GM21529 (cell line): ENCODE measurements at regions not wholly inside any gene's neighbourhood (a gene's known extent, or its start where the extent isn't known, plus 50 kb on each side); places are given as distances from the start of the nearest gene placed in this dataset.
"Not testable (repeated sequence)": the region's sequence is repeated elsewhere in the genome, so short reads cannot be mapped to it uniquely, and the experiment has no call there.

Source experiments
- ATAC-seq: cut with Tn5 transposase; IDR thresholded peaks from one replicate; pipeline ENCODE4 v1.9.1; 2021; ENCODE audit not compliant: unreplicated experiment

DNA sequence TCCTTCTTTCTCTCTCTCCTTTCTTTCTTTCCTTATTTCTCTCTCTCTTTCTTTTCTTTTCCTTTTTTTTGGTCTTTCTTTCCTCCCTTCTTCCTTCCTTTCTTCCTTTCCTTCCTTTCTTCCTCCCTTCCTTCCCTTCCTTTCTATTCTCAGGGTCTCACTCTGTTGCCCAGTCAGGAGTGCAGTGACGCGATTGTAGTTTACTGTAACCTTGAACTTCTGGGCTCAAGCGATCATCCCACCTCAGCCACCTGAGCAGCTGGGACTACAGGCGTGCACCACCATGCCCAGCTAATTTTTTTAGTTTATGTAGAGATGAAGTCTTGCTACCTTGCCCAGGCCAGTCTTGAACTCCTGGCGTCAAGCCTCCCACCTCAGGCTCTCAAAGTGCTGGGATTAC lies 83.8 kb upstream of the PPM1B start:
- no peak for ATAC-seq

DNA sequence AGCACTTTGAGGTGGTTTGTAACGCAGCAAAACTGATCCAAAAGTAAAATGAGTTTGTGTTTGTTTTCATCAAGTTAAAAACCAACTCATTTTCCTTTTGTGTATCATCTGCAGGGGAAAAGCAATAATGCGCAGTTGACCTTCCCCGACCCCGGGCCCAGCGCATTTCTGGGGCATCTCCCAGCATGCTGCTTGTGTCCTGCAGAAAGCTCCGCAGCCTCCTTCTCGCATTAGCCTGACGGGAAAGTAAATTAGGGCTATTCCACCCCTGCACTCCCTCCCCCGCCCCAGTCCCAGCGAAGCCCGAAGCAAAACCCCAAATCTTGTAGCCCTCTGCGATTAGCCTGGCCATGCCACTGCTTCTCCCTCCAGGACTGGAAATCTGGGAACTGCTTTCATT lies 82.0 kb upstream of the PPM1B start:
- ATAC-seq, result no peak

DNA sequence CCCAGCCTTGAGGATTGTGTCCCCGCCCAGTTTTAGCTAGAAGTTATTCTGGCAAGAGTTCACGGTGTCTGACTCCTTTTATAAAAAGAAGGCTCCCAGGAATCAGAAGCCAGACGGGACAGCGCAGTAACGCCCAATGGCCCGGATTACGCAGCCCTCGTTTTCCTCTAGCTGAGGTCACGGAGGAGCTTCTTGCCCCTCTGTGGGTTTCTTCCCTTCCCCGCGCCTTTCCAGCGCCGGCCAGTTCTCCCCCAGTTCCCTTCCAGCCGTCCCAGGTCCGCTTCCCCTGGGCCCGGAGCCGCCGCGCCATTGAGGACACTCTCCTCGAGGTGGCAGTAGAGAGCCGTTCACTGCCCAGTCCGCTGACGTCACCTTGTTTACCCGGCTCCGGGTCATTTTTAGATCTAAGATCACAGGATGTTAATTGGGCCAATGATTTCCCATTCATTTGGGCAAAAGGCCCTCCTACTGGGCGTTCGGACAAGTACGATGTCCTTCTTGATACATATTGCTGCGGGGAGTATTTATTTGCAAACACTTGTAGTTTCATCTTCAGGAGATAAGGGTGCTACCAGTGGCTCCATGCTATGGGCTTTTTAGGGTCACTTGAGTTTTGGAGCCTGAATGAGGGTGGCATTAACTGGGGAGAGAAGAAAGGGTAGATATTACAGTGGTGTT lies 81.5 kb upstream of the PPM1B start:
- ATAC-seq, result peak; percentile 71

DNA sequence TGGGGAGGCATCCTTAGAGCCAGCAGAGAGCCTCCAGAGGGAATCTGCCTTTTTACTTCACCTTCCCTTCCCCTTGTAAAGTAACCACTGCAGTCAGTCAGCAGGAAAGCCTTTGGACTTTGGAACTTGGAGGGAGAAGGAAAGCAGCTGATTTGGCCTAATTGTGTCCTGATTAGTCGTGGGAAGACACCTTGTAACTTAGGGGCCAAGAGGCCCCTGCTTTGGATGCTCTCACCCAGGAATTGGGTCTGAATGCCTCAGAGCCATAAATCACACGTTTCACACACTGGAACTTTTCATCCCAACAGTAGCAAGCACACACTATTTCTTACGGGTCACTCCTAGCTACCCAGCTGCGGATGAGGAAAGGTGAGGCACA lies 81.0 kb upstream of the PPM1B start:
- no peak for ATAC-seq

DNA sequence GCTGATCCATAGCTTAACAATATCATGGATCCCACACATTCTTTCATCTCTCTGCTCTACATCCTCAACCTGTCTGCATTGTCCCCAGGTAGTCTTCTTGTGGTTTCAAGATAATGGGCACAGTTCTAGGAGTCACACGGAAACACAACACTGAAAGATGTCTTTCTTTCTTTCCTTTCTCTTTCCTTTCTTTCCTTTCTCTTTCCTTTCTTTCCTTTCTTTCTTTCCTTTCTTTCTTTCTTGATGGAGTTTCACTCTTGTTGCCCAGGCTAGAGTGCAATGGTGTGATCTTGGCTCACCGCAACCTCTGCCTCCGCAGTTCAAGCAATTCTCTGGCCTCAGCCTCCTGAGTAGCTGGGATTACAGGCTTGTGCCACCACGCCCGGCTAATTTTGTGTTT lies 76.2 kb upstream of the PPM1B start:
- not testable (repeated sequence) for ATAC-seq

DNA sequence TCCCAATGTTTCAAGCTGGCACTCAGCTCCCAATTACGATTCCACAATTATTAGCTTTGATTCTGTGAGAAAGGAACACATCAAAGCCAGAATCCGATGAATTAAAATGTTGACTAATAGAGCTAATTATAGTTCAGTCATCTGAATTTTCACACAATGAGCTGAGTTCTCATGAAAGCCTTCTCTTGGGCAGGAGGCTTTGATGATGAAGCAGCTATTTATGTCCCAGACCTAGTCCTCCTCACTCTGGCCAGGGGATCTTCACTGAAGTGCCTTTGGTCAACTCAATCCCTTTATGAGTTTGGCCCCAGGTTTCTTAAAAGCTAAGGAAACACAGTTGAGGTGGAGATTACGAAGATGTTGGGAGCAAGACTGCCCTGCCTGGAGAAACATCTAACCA lies 74.7 kb upstream of the PPM1B start:
- no peak for ATAC-seq

DNA sequence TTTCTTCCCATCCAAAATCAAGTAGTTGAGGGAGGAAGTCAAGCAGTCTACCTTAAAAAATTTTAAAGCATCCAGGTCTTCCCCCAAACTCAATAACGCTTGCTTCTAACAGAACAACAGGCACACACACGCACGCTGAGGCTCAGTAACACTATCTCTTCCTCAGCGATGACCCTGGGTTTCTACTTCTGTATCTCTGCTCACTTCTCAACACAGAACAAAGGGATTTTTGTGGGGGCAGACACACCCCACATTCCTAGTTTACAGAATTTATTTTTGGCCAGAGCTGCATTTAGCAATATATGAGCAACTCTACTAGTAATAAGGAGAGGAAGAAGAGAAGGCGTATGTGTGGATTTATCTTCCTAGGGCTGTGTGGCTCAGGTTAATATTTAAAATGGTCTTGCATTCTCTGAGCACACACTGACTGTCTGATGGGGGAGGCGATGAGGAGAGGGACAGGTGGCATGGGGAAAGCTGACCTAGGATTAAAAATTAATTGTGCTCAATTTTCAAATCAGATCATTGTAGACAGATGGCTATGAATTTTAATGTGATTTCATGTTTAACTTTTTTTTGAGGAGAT lies 71.3 kb upstream of the PPM1B start:
- no peak for ATAC-seq

DNA sequence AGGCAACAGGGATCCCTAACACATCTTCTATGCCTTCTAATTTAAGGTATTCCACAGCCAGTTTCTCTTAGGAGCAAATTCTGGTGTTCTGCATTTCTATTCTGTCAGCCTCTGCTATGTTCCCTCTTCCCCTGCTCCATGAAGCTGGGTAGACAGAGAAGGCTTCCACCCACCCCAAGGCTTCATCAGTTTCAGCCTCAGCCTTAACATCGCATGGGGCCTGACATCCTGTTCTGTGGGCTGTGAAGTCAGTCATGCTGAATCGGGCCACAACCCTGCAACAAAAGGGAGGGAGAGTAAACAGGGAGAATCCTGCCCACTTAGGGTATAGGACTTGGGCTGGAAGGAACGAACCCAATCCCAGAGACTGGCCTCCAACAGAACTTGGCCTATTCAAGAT lies 70.6 kb upstream of the PPM1B start:
- peak; percentile 71 for ATAC-seq

DNA sequence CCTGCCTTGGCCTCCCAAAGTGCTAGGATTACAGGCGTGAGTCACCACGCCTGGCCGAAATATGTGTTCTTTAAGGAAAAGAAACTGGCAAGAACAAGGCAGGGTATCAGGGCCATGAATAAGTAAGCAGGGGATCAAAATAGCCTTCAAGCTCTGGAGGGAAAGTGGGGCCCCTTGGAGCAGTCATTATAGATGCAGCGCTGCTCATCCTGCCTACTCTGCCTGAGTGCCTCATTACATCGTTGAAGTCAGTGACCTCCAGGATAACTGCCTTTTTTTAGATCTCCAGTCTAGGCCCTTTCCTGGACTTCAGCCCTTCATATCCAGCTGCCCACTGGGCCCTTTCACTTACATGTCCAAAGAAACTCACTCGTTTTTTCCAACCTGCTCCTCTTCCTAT lies 69.8 kb upstream of the PPM1B start:
- no peak for ATAC-seq

DNA sequence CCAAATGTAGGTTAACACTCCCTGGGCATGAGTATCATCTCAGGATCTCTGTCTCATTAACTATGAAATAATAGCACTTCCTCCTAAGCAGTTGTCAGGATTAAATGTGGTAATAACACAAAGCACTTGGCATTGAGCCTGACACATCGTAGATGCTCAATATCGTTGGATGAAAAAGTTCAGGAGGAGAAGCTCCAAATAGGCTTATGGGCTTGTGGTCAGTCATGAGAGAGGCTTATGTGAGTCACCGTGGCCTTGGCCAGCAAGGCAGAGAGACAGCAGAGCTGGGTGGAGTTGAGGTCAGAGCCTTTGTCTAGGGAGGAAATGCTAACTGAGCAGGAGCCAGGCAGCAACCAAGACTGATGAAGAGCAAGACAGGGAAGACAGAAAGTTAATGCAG lies 68.3 kb upstream of the PPM1B start:
- no peak for ATAC-seq

DNA sequence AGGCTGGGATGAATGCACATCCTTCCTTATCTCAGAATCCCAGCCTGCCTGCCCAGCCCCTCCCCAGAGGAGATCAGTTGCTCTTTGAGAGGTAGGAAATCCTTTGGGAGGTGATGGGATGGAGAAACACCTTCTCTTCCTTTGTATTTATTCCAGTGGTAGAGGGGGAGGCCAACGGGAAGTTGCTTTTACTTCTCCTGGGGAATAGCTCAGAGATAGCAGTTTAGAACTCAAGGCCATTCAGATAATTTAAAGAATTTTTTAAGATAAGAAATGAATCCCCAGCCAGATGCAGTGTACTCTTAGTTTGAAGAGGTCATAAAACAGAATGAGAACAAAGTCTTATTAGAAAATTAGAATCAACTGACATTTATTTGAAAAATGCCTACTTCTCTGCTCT lies 67.4 kb upstream of the PPM1B start:
- ATAC-seq, result no peak

DNA sequence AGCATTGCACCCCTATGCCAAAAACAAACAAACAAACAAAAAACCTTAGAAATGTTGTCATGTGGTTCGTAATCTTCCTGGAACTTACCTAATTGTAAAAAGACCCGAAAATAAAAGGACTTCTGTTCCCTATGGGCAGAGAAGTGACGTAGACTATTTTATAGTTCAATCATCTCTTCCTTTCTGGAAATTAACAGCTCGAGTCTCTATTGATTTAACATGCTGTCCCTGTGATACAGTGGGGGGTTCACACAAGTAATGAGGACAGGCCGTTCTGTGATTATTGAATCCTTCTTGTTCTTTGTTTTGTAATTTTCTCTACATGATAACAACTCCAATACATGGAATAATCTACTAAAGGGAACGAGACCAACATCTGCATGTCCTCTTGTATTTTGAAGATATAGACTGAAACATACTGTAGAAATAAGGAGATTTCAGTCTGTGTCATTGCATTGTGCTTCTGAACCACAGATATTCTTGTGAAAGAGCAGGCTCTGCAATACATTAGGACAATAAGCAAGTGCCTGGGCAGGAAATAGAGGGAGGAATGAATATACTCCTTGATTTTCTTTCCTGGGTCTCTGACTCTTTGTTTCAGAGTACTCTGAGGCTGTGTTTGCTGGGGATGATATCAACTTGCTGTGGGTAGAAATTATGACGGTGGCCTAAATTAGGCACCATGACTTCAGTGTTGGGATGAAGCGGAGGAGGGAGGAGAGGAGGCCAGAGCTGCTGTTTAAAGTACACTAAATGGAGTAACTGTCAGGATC lies 65.7 kb upstream of the PPM1B start:
- ATAC-seq, result no peak

DNA sequence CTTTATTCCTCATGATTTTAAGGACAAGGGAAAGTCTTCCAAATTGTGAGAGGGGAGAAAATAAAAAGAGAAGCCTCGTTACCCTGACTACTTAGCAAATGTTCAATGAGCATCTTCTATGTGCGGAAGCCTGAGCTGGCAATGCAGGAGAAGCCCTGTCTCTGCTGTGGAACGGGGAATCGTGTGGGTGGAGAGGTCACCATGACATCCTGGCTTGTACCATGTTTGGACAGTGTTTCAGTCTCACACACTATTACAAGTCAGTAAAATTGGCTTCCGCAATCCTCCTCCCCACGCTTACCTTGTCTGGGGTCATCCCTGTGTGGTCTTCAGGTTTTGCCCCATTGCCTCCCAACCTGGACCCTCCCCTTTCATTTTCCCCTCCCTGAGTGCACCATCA lies 65.0 kb upstream of the PPM1B start:
- no peak for ATAC-seq

DNA sequence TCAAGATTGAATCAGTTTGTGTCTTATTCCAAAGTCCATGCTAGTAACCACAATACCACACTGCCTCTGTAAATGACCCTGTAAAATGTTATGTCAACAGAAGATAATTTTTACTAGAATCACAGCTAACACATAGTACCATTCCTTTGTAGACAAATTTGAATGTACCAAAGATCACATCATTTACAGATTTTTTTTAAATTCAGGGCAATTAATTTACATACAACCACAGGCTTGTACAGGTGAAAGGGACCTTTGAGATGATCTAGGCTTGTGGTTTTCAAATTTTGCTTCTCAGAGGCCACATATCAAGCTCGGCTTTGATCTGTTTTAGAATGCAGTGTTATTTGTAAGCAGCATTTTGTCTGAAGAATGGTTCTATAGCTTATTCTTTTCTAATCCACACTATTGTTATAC lies 63.8 kb upstream of the PPM1B start:
- no peak for ATAC-seq

DNA sequence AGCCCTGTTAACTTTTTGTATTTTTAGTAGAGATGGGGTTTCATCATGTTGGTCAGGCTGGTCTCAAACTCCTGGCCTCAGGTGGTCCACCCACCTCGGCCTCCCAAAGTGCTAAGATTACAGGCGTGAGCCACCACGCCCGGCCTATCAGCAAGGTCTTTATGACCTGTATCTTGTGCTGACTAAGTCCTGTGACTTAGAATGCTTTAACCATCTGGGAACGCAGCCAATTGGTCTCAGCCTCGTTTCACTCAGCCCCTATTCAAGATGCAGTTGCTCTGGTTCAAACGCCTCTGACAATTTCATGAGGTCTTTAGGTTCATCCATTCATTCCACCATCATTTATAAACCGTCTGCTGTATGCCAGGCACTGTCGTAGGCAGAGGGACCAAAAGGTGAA lies 62.2 kb upstream of the PPM1B start:
- not testable (repeated sequence) for ATAC-seq

DNA sequence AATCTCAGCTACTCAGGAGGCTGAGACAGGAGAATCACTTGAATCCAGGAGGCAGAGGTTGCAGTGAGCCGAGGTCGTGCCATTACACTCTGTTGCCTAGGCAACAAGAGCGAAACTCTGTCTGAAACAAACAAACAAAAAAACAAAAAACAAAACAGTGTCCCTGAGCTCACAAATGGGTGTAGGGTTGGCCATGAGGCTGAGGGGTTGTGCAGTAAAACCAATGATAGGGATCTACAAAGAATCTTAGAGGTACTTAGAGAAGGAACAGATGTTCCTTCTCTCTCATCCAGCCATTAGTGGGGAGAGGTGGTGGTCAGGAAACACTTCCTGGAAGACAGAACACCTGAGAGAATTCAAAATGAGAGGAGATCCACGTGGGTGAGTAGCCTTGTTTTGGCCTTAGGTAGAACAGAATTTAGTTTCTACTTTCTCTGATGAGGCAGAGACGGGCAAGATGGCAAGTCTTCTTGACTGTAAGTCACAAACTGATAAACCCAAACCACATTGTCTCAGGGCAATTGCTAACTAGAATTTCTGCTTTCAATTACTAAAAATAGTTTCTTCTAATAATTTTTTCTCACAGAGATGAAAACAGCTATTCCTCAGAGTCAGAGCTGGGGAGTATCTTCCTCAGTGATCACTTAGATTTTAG lies 61.5 kb upstream of the PPM1B start:
- peak; percentile 83 for ATAC-seq

DNA sequence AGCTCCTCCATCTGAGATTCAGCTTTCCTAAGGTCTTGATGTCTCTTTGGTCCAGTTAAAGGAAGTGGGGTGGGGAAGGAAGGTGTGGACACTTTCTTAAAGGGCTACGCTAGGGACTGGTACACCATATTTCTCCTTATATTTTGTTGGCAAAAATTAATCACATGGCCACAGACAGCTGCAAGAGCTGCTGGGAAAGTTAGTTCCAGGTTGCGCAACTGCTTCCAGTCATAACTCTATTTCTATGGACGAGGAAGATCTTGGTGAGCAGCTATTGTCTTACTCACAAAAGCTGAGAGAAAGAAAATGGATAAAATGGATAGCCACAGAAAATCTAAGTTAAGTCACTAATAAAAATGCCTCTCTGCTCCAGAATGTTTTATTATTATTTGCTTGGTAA lies 60.7 kb upstream of the PPM1B start:
- ATAC-seq, result no peak

DNA sequence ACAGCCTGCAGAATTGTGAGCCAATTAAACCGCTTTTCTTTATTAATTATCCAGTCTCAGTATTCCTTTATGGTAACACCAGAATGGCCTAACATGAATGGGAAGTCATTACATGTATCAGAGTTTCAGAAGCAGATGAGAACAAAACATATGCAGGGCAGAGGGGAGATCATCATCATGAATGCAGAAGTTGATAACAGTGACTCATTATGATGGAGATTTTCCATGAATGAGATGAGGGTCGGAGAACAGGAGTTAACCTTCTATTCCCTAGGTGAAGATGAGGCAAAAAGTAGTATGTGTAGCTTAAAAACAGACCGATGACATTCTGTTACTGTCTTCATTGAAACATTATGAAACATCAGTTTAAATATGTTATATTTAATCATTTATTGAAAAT lies 59.5 kb upstream of the PPM1B start:
- ATAC-seq, result no peak

DNA sequence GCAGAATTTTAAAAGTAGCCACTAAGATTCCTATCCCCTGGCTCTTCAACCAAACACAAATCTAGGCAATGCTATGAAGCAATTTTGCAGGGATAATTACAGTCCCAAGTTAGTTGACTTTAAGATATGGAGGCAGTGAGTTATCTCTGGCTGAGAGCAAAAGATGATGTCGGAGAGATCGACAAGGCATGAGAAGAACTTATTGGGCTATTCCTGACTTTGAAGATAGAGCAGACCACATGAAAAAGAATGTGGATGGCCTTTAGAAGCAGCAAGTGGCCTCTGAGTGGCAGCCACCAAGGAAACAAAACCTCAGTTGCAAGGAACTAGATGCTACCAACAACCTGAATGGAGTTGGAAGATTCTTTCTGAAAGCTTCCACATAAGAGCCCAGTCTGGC lies 58.2 kb upstream of the PPM1B start:
- no peak for ATAC-seq

DNA sequence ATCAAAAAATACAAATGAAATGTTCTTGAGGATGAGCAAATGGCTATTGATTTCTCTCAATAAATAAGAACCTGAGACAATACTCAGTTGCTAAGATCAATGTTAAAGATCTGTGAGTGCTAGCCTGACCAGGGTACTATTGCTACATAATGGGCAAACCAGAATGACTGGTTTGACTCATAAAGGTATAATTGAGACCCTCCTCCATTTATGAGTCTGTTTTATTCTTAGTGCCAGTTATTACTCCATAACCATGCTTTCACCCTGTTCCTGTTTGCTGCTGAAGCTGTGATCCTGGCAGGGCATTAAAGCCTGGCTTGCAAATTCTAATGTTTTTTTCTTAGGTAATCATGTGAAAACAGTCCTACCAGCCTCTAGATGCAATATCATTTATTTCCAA lies 56.6 kb upstream of the PPM1B start:
- ATAC-seq, result no peak

DNA sequence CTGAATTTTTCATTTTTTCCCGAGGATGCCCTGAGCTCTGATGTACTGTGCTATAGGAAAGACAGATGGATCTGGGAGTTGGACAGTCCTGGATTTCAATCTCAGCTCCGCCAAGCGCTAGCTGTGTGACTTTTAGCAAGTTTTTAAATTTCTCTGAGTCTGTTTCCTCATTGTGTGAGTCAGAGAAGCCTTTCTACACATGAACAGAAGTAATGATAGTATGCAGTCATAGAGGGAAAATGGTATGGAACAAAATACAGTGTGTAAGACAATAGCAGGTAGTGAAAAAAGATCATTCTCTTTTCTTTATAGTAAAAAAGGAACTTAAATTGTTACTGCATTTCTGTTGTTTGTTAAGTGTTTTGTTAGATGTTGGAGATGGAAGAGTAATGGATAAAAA lies 52.4 kb upstream of the PPM1B start:
- ATAC-seq, result no peak

DNA sequence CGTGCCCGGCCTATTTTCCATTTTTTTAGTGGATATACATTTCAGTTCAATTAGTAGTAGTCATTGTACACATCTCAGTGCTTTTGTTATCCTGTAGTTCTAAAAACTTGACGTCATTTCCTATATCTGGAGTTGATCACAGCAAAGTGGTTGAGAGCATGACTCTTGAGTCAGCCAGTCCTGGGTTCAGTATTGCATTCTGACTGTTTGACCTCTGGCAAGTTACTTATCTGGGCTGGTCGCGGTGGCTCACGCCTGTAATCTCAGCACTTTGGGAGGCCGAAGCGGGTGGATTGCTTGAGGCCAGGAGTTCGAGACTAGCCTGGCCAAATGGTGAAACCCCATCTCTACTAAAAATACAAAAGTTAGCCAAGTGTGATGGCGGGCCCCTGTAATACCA lies 50.4 kb upstream of the PPM1B start:
- ATAC-seq, result no peak
